Retina (tissue), 1 donor: ENCODE measurements at regions not wholly inside any gene's neighbourhood (a gene's known extent, or its start where the extent isn't known, plus 50 kb on each side); places are given as distances from the start of the nearest gene placed in this dataset.
"Not testable (repeated sequence)": the region's sequence is repeated elsewhere in the genome, so short reads cannot be mapped to it uniquely, and the experiment has no call there.

Source experiments
- DNase-seq: peaks from one replicate; pipeline ENCODE4 v3.0.0-alpha.2; 2016

DNA sequence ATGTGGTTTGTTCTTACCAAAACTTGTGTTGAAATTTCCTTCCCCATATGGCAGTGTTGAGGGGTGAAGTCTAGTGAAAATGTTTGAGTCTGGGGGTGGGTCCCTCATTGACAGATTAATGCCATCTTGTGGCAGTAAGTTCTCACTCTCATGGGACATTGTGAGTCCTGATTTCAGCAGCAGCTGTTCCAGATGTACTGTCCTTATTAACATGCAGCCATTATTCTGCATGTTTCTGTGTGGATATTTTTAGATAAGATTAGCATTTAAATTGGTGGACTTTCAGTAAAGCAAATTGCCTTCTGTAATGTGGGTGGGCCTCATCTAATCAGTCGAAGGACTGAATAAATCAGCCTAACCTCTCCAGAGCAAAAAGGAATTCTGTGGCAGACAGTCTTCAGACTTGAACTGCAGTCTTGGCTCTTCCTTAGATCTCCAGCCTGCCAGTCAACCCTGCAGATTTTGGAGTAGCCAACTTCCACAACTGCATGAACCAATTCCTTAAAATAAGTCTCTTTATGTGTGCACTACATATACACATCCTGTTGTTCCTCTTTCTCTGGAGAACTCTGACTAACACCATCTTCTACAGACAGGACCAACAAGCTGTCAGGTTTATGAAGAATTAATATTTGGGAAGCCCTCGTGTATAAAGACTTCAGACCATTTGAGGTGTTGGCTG lies 138.7 kb upstream of the ZNF516 start:
- no peak for DNase-seq

DNA sequence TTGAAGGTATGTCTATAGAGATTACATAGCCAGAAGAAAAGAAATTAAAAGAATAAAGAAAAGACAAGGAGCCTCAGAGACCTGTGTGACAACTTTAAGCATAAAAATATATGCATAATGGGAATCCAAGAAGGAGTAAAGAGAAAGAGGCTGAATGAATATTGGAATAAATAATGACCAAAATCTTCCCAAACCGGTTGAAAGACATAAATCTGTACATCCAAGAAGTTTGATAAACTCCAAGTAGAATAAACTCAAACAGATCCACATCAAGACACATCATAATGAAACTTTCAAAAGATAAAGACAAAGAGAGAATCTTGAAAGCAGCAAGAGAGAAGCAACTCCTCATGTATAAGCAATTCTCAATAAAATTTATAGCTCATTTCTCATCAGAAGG lies 132.4 kb upstream of the ZNF516 start:
- DNase-seq, result no peak

DNA sequence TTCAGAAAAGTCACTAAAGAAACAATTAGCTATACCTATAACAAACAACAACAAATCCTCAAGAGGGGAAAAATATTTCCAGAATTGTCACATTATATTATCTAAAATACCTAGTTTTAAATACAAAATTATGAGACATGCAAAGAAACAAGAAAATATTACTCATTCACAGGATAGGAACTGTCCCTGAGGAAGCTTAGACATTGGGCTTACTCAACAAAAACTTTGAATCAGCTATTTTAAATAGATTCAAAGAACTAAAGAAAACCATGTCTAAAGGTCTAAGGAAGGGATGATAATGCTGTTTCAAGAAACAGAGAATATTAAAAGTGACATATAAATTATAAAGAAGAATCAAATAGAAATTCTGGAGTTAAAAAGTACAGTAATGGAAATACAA lies 131.9 kb upstream of the ZNF516 start:
- no peak for DNase-seq

DNA sequence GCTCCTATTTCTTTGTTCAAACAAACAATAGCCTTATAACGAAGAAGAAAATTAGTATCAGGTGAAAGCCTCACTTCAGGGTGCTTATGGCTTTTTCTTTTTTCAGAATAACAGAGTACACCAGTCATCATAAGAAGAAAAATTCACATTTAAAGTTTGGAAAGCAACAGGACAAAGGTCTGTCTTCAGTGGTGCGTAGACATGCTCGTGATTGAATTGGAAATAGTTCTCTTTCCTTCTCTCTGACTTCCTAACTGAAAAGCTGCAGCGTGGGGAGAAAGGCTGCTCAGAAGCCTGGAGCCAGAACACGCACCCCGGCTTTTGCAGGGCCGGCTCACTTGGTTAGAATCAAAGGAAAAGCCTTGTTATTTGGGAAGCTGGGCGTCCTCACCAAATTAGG lies 127.6 kb upstream of the ZNF516 start:
- peak; percentile 78 for DNase-seq

DNA sequence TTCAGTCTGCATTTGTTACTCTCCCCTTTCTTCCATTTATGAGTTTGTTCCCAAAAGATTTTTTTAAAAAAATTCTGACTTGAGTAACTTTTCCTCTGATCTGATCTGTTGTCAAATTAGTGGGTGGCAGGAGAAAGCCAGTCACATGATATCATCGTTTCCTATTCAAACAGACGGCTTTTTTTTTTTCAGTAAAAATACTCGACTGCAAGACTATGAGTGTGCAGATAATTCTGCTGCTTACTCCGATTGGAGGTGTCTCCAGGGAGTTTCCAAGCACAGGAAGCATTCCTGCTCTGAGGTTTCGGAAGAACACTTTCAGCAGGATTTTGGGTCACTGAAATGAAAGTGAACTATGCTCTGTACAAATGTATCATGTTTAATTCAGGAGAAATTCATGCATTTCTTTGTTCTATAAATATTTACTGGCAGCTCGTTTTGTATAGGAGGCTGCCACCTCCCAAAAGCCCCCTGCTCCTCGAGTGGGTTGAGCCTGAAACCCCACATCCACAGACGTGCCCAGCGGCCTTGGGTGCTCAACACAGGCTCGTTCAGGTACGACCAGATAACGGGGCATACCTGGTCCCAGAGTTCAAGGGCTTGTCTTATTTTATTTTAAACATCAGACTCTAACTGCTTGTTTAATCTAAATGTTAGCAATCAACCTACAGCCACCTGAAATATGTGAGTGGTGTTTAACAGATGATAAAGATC lies 126.9 kb upstream of the ZNF516 start:
- DNase-seq, result peak; percentile 61

DNA sequence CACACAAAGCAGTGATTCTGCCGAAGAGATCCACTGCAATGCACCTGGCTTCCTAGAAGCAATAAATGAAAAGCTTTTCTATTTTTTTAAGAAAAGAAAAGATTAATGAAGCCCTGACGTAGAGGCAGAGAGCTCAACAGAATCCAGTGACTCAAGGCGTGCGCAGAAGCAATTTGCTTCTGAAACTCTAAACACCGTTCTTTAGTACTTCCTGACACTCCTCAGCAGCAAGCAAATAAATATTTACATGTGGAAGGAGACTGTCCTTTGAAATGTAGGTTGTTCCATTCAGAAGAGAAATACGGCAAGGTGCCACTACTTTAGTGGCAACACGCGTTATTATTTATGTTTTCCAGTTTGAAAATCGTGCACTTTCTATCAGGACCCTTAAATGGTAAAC lies 126.2 kb upstream of the ZNF516 start:
- DNase-seq, result peak; percentile 45

DNA sequence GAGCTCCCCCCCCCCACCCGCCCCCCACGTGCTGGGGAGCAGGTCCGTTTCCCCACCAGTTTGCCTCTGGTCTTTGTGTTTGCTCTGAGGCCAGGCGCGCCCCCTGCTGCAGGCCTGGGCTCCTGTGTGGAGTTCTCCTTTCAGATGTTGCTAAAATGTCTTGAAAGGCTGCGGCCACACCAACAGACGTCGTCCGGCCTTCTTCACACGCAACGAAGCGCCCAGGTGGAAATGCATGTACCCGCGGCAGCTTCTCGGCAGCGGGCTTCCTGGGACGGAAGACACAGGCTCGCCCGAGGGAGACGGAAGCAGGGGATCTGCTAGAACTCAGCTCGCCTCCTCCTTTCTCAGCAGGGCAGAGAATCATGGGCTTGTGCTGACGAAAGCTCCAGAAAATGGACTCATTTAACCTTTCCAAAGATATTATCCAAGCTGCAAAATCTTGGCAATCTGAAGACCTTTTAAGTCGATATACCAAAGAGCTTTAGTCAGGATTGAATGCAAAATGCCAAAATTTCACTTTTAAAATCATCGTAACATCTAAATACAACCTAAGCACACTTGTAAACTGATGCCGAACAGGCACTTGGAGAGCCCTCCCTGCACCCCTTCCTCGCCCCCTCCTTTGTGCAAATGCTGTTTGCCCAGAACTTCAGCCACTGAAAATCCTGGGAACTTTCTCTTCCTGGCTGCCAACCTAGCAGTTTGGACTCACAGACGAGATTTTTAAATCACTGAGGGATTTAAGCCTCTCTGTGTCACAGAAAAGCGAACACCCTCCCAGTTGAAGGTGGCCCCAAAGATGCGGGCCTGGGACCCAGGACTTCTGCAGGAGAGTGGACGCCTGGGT lies 125.5 kb upstream of the ZNF516 start:
- peak; percentile 89 for DNase-seq

DNA sequence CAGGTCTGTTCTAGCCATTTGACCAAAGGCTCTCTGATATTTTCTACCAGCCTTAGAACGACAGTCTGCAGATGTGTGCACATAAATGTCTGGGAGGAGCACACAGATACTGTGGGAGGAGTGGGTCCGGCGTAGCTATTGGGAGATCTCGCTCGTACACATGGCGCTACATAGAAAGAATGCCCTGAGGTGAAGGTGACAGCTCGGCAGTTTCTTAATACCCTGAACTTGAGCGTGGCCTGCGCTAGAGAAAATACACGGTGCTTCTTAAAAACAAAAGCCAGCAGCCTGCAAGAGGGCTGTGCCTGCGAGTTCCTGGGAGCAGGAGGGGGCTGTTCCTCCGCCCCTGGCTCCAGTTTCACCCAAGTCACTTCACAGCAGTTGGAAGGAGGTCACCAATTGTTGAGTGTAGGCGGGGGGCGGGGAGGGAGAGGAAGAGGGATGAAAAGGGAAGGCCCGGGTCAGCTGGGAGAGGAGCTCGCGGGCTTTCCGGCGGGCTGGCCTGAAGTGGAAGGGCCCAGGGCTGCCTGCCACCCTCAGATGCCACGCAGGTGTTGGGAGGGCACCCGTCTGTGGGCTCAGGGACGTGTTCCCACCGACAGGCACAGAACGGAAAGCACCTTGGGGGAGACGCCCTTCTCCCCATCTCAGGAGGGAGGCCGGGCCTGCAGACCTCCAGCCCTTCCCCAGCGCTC lies 124.7 kb upstream of the ZNF516 start:
- peak; percentile 91 for DNase-seq

DNA sequence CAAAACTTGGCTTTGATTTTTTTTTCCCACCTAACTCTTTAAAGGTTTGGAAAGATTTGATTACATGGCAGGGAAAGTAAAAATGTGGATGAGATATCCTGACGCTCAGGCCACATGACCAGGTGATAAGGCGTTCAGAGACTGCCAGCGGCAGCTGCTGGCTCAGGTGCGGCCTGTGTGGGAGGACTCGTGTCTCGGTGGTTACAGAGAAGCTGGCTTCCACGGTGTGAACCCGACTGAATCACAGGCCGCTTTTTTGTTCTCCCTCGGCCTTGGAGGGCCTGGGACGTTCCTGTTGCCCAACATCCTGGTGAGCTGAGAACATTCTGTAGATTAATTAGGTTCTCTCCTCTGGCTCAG lies 124.2 kb upstream of the ZNF516 start:
- no peak for DNase-seq

DNA sequence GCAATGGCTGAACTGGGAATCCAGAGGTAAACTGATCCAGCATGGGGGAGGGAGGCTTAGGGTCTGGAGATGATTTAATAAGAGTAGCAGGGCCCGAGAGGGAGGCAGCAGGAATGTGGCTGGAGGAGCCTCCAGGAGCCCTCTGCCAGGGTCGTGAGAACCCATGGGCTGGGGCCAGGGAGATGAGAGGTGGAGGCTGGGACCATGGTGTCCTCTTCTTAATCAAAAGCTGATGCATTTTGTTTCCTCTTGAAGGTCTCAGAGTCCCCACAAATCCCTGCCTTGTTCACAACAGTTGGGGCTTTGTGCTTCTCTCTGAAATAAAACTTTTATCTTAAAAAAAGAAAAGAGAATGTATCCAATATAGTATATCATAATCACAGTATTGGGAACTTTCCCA lies 123.7 kb upstream of the ZNF516 start:
- no peak for DNase-seq

DNA sequence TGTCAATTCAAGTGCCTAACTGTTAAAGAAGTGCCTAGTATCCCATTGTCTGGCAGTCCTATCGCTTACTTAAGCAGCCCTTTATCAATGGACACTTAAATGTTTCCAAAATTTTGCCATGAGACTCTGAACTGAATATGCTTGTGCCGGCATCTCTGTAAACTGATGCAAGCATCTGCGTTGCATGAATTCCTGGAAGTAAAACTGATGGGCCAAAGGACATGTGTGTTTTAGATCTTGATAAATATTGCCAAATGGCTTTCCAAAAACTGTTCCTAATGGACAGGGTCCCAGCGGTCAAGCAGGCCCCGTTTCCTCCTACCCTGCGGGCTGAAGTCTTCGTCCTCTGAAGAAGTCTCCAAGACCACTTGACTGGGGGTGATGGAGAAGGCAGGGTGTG lies 121.3 kb upstream of the ZNF516 start:
- DNase-seq, result no peak

DNA sequence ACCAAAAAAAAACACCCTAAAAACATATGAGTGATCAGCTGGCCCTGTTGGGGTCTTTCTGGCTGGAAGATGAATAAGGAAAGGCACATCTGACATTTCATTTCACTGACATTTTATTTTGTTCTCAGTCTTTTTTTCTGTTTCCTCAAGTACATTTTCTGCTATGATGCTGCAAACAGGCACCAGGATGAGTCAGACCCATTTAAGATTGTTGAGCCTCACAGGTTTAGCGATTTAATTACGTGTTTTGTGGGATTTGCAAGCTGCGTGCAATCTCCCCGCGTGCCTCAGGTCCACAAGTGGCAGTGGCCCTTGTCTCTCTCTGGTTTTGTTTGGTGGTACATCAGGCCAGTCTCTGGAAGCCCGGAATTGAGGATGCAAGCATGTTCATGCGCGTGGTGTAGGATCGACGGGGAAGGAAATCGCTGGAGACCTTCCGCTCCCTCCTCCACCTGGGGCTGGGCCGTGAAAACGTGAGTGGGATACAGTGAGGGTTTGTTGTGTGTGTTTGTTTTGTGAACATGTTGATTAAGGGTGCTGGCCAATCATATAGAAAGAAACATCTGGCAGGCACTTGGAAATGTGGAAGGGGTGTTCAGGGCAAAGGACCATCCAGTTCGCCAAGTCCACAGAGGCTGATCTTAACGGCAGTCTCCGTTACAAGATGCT lies 120.2 kb upstream of the ZNF516 start:
- no peak for DNase-seq

DNA sequence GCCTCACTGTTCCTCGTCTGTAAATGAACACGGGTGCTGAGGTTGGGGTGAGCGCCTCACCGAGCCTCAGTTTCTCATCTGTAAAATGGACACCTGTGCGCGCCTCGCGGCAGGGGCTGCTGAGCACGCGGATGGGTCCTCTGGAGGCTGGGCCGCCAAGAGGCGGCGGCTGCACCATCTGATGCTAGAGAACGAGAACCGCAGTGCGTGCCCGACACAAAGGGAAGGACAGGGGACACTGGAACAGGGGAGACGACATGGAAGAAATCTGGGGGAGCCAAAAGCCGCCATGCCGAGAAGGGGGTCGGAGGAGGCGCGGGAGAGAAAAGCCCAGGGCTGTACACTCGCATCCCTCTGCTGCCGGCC lies 118.7 kb upstream of the ZNF516 start:
- no peak for DNase-seq

DNA sequence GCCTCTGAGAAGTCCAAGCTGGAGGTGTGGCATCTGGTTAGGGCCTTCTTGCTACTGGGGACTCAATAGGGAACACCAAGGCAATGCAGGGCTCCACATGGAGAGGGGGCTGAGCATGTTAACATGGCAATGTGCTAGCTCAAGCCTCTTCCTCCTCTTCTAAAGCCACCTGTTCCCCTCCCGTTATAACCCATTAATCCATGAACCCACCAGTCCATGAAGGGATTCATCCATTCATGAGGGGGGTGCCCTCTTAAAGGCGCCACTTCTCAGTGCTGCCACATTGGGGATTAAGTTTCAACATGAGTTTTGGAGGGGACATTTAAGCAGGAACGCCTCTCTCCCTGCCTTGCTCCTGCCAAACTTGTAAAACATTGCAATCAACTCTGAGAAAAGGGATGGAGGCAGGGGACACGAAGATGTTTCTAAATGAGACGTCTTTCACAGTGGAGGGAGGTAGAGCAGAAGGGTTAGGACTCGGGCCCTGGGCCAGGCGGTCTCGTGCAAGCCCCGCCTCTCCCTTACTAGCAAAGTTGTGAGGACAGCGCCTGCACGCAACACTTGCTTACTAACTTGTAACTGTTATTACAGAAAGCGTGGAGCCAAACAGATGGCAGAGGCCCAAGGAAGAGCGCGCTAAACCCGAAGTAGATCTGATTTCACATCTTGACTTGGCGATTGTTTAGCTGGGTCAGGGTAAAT lies 118.2 kb upstream of the ZNF516 start:
- DNase-seq, result no peak

DNA sequence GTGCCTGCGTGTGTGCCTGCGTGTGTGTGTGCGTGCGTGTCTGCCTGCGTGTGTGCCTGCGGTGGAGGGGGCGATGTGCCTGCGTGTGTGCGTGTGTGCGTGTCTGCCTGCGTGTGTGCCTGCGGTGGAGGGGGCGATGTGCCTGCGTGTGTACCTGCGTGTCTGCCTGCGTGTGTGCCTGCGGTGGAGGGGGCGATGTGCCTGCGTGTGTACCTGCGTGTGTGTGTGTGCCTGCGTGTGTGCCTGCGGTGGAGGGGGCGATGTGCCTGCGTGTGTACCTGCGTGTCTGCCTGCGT lies 116.7 kb upstream of the ZNF516 start:
- DNase-seq, result not testable (repeated sequence)

DNA sequence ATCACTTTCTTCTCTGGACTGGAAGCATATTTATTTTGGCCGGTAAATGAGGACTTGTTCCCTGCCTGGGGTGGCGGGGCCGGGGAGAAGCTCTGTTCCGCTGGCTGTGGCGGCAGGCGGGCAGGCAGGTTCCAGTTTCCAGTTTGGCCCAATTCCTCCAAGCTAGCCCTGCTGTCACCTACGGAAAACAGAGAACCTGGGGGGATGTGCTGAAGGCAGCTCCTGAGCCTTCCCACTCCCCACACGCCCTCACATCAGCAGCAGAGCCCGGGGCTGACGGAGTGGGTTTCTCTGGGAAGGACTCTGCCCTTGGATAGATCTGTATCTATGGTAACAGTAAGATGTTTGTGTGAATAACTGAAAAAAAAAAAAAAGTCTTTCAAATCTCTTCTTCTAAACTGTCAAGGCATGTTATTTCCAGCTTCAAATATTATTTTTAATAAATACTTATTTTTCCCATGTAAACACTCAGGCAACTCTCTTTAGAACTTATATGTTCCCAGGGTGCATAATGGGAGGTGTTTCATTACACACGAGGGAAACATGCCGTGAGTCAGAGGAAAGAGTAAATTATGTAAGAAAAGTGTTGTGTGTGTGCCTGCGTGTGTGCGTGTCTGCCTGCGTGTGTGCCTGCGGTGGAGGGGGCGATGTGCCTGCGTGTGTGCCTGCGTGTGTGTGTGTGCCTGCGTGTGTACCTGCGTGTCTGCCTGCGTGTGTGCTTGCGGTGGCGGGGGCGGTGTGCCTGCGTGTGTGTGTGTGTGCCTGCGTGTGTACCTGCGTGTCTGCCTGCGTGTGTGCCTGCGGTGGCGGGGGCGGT lies 116.1 kb upstream of the ZNF516 start:
- peak; percentile 52 for DNase-seq

DNA sequence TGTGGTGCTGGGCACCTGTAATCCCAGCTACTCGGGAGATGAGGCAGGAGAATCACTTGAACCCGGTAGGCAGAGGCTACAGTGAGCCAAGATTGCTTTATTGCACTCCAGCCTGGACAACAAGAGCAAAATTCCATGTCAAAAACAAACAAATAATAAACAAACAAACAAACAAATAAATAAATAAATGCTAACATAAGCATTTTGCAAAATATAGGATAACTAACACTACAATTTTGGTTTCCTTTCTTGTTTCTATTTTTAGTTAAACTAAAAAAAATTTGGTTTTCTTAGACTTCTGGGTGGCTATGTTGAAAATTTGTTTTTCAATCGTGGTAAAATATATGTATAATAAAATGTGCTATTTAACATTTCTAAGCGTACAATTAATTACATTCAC lies 115.0 kb upstream of the ZNF516 start:
- DNase-seq, result no peak

DNA sequence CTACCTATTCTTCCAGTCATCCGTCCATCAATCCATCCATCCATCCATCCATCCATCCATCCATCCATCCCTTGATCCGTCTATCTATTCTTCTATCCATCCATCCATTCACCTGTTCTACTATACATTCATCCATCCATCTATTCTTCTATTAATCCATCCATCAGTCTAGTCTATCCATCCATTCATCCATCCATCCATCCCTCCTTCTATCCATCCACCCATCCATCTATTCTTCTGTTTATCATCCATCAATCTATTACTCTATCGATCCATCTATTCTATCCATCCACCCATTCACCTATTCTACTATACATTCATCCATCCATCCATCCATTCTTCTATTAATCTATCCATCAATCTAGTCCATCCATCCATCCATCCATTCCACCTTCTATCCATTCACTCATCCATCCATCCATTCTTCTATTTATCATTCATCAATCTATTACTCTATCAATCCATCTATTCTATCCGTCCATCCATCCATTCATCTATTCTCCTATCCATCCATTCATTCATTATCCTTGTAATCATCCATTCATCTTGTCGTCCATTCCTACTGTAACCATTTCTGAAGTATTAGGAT lies 110.4 kb upstream of the ZNF516 start:
- DNase-seq, result no peak

DNA sequence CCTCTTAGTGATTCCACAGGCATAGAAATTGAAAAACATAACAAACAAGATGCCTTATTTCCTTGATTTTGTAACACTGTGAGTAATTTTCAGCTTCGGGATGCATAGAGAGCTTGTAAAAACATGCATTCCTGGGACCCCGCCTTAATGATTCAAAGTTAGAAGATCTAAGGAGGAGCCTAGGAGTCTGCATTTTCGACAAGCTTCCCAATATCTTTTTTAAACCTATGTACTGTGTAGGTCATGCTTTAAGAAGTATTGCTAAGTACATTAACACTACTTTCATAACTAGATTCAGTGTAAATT lies 109.8 kb upstream of the ZNF516 start:
- DNase-seq, result no peak

DNA sequence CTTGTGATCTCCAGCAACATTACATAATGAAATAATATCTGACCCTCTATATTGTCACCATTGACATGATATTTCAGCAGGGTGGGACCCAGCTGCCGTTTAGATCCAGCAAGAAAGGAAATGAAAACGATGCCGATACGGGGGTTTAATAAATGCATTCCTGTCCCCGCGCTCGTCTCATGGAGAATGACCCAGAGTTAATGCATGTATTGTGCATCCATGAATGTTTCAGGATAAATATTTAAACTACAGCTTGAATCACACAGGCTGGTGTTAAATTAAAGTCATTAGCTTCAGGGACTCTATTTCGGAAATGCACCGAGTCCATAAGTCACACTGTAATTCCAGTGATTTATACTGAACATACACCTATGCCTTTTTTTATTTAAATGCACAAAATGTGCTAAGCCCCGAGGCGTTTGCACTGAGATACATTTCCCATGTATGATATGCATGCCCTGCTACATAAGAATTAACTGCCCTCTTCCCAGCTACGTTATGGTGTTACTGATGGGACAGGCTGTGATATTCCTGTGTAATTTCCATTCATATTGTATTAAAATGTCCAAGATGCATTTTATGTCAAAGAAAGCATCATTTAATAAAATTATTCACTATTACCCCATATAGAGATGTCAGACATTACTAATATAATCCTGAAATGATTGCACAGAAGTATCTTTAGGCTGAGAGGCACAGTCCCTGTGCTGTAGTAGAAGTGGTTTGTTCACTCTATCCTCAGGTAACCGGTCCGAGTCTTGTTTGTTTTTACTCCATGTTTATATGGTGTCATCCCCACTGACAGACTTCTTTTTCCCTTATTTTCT lies 109.3 kb upstream of the ZNF516 start:
- no peak for DNase-seq
